Muscle layer of colon (tissue), 2 donors: ENCODE measurements at regions not wholly inside any gene's neighbourhood (a gene's known extent, or its start where the extent isn't known, plus 50 kb on each side); places are given as distances from the start of the nearest gene placed in this dataset.

Experiments
- H3K27ac ChIP-seq: one replicate; pipeline ENCODE4 v1.7.0; 2013; ENCODE audit warnings: low read depth, mild to moderate bottlenecking, low read length, moderate library complexity
- H3K27me3 ChIP-seq, 2 donors: one replicate each; pipeline ENCODE4 v1.7.0; 2013; ENCODE audit warnings: low read length in 2 of 2, mild to moderate bottlenecking in 2 of 2; ENCODE audit not compliant: insufficient read depth in 2 of 2, control insufficient read depth in 1 of 2
- H3K36me3 ChIP-seq: one replicate; pipeline ENCODE4 v1.7.0; 2013; ENCODE audit warnings: mild to moderate bottlenecking, low read length; ENCODE audit not compliant: insufficient read depth
- H3K4me1 ChIP-seq: one replicate; pipeline ENCODE4 v1.7.0; 2013; ENCODE audit warnings: mild to moderate bottlenecking, low read length; ENCODE audit not compliant: insufficient read depth
- H3K4me3 ChIP-seq, 2 donors: one replicate each; pipeline ENCODE4 v1.7.0; 2013; ENCODE audit warnings: low read length in 2 of 2, low read depth in 1 of 2, mild to moderate bottlenecking in 1 of 2, moderate library complexity in 1 of 2
- H3K9ac ChIP-seq: one replicate; pipeline ENCODE4 v1.7.0; 2013; ENCODE audit warnings: low read length
- H3K9me3 ChIP-seq: one replicate; pipeline ENCODE4 v1.7.0; 2013; ENCODE audit warnings: mild to moderate bottlenecking, low read length
- donor health status: abdominal sarcoma.
- donor health status: Adenocarcinoma of cecum.

- no peak overlapping the region for H3K9ac ChIP-seq
- H3K27me3 ChIP-seq, result no peaks in the 10 kb centered on the region
- H3K4me1 ChIP-seq, result no peaks in the 10 kb centered on the region
- no peaks in the 10 kb centered on the region for H3K36me3 ChIP-seq
- no peak overlapping the region for H3K4me3 ChIP-seq
- H3K9me3 ChIP-seq, result no peaks in the 10 kb centered on the region
- H3K27ac ChIP-seq, result no peak overlapping the region
Measured at GRCh38 chr6:22057962-22058361, 238.9 kb downstream of the PRL start.

GRCh38 chr6:22059126-22059525, 237.7 kb downstream of the PRL start:
- Histone ChIP-seq H3K9ac (no peak overlapping the region), H3K4me1 (no peaks in the 10 kb centered on the region), H3K27ac (no peak overlapping the region), H3K9me3 (no peaks in the 10 kb centered on the region), H3K4me3 (no peak overlapping the region), H3K27me3 (no peaks in the 10 kb centered on the region), H3K36me3 (no peaks in the 10 kb centered on the region)

DNA sequence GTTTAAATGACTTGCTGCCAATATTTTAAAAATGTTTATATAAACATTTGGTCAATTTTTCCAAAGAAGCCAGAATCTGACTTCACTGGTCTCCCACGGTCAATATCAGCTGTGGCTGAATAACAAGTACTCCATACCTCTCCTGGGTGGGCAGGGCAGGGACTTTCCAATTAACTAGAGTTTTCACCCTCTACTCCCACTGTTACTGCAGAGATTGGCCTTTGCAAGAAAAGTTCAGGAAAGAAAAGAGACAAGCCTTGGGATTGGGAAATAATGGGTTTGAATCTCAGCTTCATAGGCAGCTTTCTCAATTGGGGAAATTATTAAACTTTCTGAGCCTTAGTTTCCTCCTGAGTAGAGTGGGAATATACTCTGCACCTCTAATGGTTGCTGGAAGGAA, 236.9 kb downstream of the PRL start:
- Histone ChIP-seq H3K36me3 (no peaks in the 10 kb centered on the region), H3K9me3 (no peaks in the 10 kb centered on the region), H3K27ac (no peak overlapping the region), H3K4me1 (no peaks in the 10 kb centered on the region), H3K9ac (no peak overlapping the region), H3K4me3 (no peak overlapping the region), H3K27me3 (no peaks in the 10 kb centered on the region)

DNA sequence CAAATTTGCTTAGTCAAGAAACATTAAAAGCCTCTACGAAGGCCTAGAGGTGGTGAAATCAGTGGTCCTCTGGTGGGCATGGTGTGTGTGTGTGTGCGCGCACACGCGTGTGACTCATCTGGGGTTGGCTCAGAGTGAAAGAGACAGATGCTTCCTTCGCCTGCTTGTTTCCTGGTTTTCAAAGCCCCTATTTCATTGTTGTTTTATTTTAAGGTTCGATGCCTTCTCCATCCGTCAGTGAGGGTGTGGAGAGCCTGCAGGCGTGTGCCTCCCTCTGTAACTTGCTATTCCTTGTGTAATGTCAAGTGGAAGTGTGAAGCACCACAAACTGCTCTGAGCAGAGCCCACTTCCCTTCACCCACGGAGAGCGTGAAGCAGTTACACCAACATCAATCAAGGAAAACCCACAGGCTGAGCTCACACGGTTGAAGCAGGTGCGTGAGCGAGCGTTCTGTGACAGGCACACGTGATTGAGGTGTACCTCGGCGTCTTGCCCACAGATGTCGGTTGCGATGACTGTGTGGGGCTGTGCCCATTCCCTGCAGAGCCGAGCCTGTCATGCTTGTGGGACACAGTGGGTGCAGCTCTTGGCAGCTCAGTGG, 233.9 kb downstream of the PRL start:
- H3K4me1 ChIP-seq, result peaks cover 11% of the 10 kb centered on the region
- no peak overlapping the region for H3K27ac ChIP-seq
- no peaks in the 10 kb centered on the region for H3K9me3 ChIP-seq

DNA sequence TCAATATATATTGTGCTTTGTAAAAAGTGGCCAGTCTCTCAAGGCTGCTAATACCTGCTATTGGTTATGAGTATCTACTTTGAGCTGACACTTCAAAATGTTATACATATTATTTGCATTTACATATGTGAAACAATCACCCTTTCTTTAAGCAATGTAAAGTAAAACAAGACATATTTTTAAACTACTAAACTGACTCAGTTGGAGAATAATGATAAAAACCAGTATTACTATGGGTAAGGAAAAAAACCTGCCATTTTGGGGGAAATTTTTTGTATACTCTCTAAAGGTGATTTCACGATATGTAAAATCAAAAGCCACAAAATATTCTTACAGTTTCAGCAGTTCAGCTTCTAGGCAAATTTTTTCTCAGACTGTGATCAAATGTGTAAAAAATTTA, 232.3 kb downstream of the PRL start:
- H3K27ac ChIP-seq, result no peak overlapping the region
- H3K9ac ChIP-seq, result no peak overlapping the region
- no peaks in the 10 kb centered on the region for H3K9me3 ChIP-seq
- H3K4me3 ChIP-seq, result no peak overlapping the region
- H3K27me3 ChIP-seq, result no peaks in the 10 kb centered on the region
- H3K4me1 ChIP-seq, result peaks cover 17% of the 10 kb centered on the region
- H3K36me3 ChIP-seq, result no peaks in the 10 kb centered on the region

More for the DNA sequence above, 233.9 kb downstream of the PRL start:
- no peaks in the 10 kb centered on the region for H3K27me3 ChIP-seq
- H3K4me3 ChIP-seq, result no peak overlapping the region
- H3K9ac ChIP-seq, result no peak overlapping the region
- no peaks in the 10 kb centered on the region for H3K36me3 ChIP-seq

DNA sequence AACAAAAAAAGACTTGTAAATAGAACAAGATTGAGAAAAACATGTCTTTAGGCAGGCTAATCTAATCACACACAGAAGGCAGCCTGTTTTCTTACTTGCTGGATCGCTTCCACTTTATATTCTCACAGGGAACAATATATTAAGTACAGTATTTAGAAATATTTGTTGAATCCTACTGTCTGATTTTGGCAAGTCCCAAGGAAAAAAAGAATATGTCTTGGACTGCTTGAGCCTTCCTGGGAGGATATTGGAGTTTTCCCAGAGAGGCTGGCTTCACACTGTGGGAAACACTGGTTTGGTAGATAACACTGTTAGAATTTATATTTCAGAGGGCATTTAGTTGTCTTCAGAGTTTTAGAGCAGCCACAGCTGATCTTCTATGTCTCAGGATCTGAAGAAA, 229.7 kb downstream of the PRL start:
- Histone ChIP-seq H3K27ac (no peak overlapping the region), H3K27me3 (no peaks in the 10 kb centered on the region), H3K4me3 (no peak overlapping the region), H3K9ac (no peak overlapping the region), H3K4me1 (peaks cover 37% of the 10 kb centered on the region), H3K9me3 (no peaks in the 10 kb centered on the region), H3K36me3 (no peaks in the 10 kb centered on the region)

- Histone ChIP-seq H3K4me3 (no peak overlapping the region), H3K9ac (no peak overlapping the region), H3K27me3 (no peaks in the 10 kb centered on the region), H3K4me1 (peaks cover 38% of the 10 kb centered on the region), H3K9me3 (no peaks in the 10 kb centered on the region), H3K36me3 (no peaks in the 10 kb centered on the region), H3K27ac (no peak overlapping the region)
Measured at GRCh38 chr6:22067671-22068070, 229.2 kb downstream of the PRL start.

DNA sequence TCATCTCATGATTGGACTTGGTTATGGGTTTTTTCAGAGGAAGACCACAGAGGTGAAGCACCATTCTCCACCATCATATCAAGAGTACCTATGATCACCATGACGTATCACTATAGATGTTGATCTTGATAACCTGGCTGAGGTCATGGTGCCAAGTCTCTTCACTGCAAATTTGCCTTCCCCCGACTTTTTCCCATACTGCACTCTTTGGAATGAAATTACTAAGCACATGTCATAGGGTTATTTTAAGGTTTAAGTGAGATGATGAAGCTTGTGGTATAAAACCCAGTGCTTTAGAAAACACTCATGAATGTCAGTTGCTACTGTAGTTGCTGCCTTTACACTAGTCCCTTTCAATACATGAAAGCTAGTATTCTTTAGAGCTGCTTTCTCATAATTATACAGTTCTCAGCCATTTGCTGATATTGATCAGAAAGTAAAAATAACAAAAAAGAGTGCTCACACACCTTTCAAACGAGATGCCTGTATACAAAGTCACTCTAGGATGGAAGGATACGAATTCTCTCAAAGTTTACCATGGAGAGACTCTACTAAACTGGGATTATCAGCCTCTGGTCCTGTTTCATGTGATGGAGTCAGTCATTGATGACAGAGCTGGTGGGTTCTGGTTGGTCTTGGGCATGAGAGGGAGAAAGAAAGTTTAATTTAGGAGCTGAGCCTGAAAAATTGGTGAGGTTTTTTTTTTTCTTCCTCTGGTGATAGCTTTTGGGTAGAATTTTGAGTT, 228.1 kb downstream of the PRL start:
- Histone ChIP-seq H3K9ac (no peak overlapping the region), H3K27ac (no peak overlapping the region), H3K4me3 (no peak overlapping the region), H3K4me1 (peaks cover 38% of the 10 kb centered on the region), H3K9me3 (no peaks in the 10 kb centered on the region), H3K27me3 (no peaks in the 10 kb centered on the region), H3K36me3 (no peaks in the 10 kb centered on the region)

DNA sequence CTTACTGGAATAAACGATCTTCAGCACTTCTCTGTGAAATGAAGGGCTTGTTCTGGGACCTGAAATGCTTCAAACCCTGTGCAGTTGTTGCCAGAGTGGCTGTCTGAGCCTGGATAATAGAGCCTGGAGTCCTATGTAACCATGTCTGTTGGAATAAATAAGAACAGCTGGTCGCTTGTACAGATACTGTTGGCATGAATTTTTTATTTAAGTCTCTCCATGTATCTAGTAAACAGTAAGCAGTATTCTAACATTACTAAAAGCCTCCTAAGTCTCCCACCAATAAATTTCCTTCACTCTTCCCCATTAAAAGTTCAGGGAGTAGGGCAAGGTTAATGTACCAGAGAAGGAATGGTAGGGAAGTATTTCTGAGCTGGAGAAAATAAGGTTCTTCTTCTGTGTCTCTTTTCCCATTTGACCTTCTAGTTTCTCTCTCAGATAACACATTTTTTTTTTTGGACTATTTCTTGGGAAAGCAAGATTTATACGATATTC, 227.5 kb downstream of the PRL start:
- Histone ChIP-seq H3K27me3 (no peaks in the 10 kb centered on the region), H3K9ac (no peak overlapping the region), H3K27ac (no peak overlapping the region), H3K4me3 (no peak overlapping the region), H3K36me3 (no peaks in the 10 kb centered on the region), H3K4me1 (peaks cover 38% of the 10 kb centered on the region), H3K9me3 (no peaks in the 10 kb centered on the region)

DNA sequence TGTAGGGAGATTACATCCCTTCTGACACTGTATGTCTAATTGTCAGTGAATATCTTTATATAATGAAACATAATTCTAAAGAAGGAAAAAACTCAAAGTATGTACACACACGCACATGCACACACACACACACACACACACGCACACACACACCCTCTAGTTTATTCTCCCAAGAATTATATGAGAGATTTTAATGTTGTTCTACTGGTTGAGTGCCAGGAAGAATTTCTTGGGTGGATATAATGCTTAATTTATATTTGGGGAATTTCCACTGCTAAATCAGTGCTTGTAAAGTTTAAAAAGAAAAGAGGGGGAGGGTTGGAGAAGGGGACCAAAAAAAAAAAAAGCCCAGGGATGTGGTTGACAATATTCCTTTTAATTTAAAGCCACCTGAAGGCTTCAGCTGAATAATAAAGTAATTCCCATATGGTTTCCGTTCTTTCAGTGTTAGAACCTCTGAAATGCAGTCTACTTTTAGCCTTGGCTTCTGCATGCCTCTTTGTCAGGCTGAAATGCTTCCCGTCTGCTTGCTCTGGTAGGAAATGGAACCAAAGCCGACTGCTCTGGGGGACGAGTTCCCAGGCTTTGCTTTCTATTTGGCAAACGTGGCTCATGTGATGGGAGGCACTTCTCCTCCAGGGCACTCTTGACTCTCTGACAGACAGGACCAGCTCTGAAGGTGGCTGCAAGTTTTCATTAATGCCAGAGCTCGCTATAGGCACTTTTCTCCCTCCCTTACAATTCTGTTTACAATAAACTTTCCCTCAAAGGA, 225.4 kb downstream of the PRL start:
- Histone ChIP-seq H3K27ac (peak overlapping the region; percentile 25), H3K9ac (peak overlapping the region; percentile 21), H3K4me3 (peak overlapping the region; percentile 7 to 46), H3K9me3 (no peaks in the 10 kb centered on the region), H3K4me1 (peaks cover 38% of the 10 kb centered on the region), H3K27me3 (no peaks in the 10 kb centered on the region), H3K36me3 (no peaks in the 10 kb centered on the region)

DNA sequence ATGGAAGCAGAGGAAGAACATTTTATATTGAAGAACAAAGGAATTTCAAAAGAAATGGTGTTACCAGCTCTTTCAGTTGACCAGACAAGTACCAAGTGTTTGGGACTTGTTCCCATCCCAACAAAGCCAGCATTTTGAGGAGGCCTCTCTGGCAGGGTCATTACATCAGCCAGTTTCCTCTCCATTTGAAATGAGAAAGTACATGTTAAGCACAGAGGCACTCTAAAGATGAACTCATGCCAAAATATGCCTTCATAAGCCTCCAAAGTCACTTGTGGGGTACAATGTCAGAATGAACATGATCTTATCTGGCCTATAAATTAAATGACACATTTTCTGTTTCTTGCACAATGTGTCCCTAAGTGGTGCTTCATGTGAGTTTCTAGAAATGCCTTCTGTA, 223.9 kb downstream of the PRL start:
- peaks cover 27% of the 10 kb centered on the region for H3K4me1 ChIP-seq
- no peak overlapping the region for H3K27ac ChIP-seq
- H3K36me3 ChIP-seq, result no peaks in the 10 kb centered on the region
- H3K9ac ChIP-seq, result no peak overlapping the region
- no peak overlapping the region for H3K4me3 ChIP-seq
- H3K27me3 ChIP-seq, result no peaks in the 10 kb centered on the region
- H3K9me3 ChIP-seq, result no peaks in the 10 kb centered on the region
